Daoy (cell line): ENCODE measurements at regions not wholly inside any gene's neighbourhood (a gene's known extent, or its start where the extent isn't known, plus 50 kb on each side); places are given as distances from the start of the nearest gene placed in this dataset.
"Not testable (repeated sequence)": the region's sequence is repeated elsewhere in the genome, so short reads cannot be mapped to it uniquely, and the experiment has no call there.

Experiments used
- DNase-seq: peaks from one replicate; pipeline ENCODE4 v3.0.0-alpha.2; 2015; ENCODE audit warnings: low read depth

- DNase-seq: no peak
These were observed 136.4 kb downstream of the SOCS6 start for GRCh38 chr18:70425236-70425635.

- DNase-seq: no peak
These were observed 135.1 kb downstream of the SOCS6 start for GRCh38 chr18:70423988-70424387.

- no peak for DNase-seq
These were observed 134.3 kb downstream of the SOCS6 start for GRCh38 chr18:70423120-70423519.

GRCh38 chr18:70422391-70422965, 133.6 kb downstream of the SOCS6 start:
- DNase-seq: peak; percentile 30

GRCh38 chr18:70421471-70422390, 132.9 kb downstream of the SOCS6 start:
- peak; percentile 90 for DNase-seq

GRCh38 chr18:70420146-70420898, 131.5 kb downstream of the SOCS6 start:
- no peak for DNase-seq

- DNase-seq: peak; percentile 41
These were observed 130.7 kb downstream of the SOCS6 start for GRCh38 chr18:70419526-70419925.

- no peak for DNase-seq
These were observed 129.9 kb downstream of the SOCS6 start for GRCh38 chr18:70418546-70419311.

GRCh38 chr18:70417847-70418246, 129.0 kb downstream of the SOCS6 start:
- no peak for DNase-seq

GRCh38 chr18:70416496-70416895, 127.7 kb downstream of the SOCS6 start:
- no peak for DNase-seq

GRCh38 chr18:70415823-70416488, 127.1 kb downstream of the SOCS6 start:
- DNase-seq: no peak

GRCh38 chr18:70414315-70414900, 125.6 kb downstream of the SOCS6 start:
- no peak for DNase-seq

GRCh38 chr18:70413455-70413854, 124.6 kb downstream of the SOCS6 start:
- DNase-seq: no peak

GRCh38 chr18:70411876-70412435, 123.1 kb downstream of the SOCS6 start:
- DNase-seq: no peak

- no peak for DNase-seq
These were observed 122.5 kb downstream of the SOCS6 start for GRCh38 chr18:70411307-70411706.

GRCh38 chr18:70405052-70405451, 116.2 kb downstream of the SOCS6 start:
- no peak for DNase-seq

GRCh38 chr18:70400476-70400875, 111.6 kb downstream of the SOCS6 start:
- DNase-seq: no peak

GRCh38 chr18:70398076-70398475, 109.2 kb downstream of the SOCS6 start:
- peak; percentile 32 for DNase-seq

- peak; percentile 32 for DNase-seq
These were observed 108.5 kb downstream of the SOCS6 start for GRCh38 chr18:70397259-70397925.

GRCh38 chr18:70395771-70396170, 106.9 kb downstream of the SOCS6 start:
- DNase-seq: not testable (repeated sequence)
